Mucosa of rectum (tissue), 2 donors: ENCODE measurements at regions not wholly inside any gene's neighbourhood (a gene's known extent, or its start where the extent isn't known, plus 50 kb on each side); places are given as distances from the start of the nearest gene placed in this dataset.
"Not testable (repeated sequence)": the region's sequence is repeated elsewhere in the genome, so short reads cannot be mapped to it uniquely, and the experiment has no call there.

Source experiments
- H3K27ac ChIP-seq, 2 donors: one replicate each; pipeline ENCODE4 v1.7.0; 2013; ENCODE audit warnings: inconsistent platforms in 2 of 2, low read depth in 2 of 2, low read length in 2 of 2
- H3K27me3 ChIP-seq, 2 donors: one replicate each; pipeline ENCODE4 v1.7.0; 2013; ENCODE audit warnings: low read length in 2 of 2; ENCODE audit not compliant: control insufficient read depth in 2 of 2, insufficient read depth in 2 of 2
- H3K36me3 ChIP-seq, 2 donors: one replicate each; pipeline ENCODE4 v1.7.0; 2013; ENCODE audit warnings: low read length in 2 of 2; ENCODE audit not compliant: control insufficient read depth in 2 of 2, insufficient read depth in 2 of 2
- H3K4me1 ChIP-seq, 2 donors: one replicate each; pipeline ENCODE4 v1.7.0; 2013; ENCODE audit warnings: low read length in 2 of 2, mild to moderate bottlenecking in 1 of 2; ENCODE audit not compliant: control insufficient read depth in 2 of 2, insufficient read depth in 2 of 2
- H3K4me3 ChIP-seq, 2 donors: one replicate each; pipeline ENCODE4 v1.7.0; 2013; ENCODE audit warnings: low read length in 2 of 2
- H3K9ac ChIP-seq, 2 donors: one replicate each; pipeline ENCODE4 v1.7.0; 2013; ENCODE audit warnings: low read length in 2 of 2, low read depth in 1 of 2, mild to moderate bottlenecking in 1 of 2
- H3K9me3 ChIP-seq, 2 donors: one replicate each; pipeline ENCODE4 v1.7.0; 2013; ENCODE audit warnings: low read length in 2 of 2; ENCODE audit not compliant: control insufficient read depth in 2 of 2
- donor health status: healthy.
- donor health status: Normal muscosa, but diverticular disease.

GRCh38 chr2:87198422-87198821, 176.8 kb upstream of the PLGLB1 start:
- H3K9ac ChIP-seq, H3K4me3 ChIP-seq, H3K36me3 ChIP-seq, H3K4me1 ChIP-seq, H3K27me3 ChIP-seq, H3K9me3 ChIP-seq, H3K27ac ChIP-seq: not testable (repeated sequence)

- H3K4me3 ChIP-seq, H3K4me1 ChIP-seq, H3K36me3 ChIP-seq, H3K27me3 ChIP-seq, H3K9me3 ChIP-seq, H3K9ac ChIP-seq, H3K27ac ChIP-seq: not testable (repeated sequence)
Observed at GRCh38 chr2:87199228-87199627, 177.6 kb upstream of the PLGLB1 start.

GRCh38 chr2:87204569-87205147, 183.0 kb upstream of the PLGLB1 start:
- not testable (repeated sequence) for H3K9me3 ChIP-seq, H3K4me1 ChIP-seq, H3K36me3 ChIP-seq, H3K9ac ChIP-seq, H3K27me3 ChIP-seq, H3K27ac ChIP-seq, H3K4me3 ChIP-seq

DNA sequence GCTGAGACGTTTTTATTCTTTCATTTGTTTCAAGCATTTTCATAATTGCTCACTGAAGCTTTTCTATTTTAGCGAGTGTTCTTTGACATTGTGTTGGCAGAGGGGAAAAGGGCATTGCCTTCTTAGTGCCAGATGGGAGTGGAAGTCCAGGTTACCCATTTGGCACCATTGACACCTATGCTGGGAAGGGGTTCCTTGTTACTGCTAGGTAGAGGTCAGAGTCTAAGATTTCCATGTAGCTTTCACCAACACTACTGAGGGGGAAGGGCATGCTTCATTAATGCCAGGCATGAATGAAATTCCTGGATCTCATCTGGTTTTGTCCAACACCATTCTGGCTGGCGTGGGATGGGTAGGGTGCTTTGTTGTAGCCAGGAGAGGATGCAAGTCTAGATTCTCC, 191.3 kb upstream of the PLGLB1 start:
- not testable (repeated sequence) for H3K27me3 ChIP-seq, H3K9me3 ChIP-seq, H3K4me3 ChIP-seq, H3K36me3 ChIP-seq, H3K4me1 ChIP-seq, H3K9ac ChIP-seq, H3K27ac ChIP-seq

- H3K9ac ChIP-seq, H3K4me3 ChIP-seq, H3K4me1 ChIP-seq, H3K36me3 ChIP-seq, H3K27ac ChIP-seq, H3K27me3 ChIP-seq, H3K9me3 ChIP-seq: not testable (repeated sequence)
Observed at GRCh38 chr2:87217005-87217404, 195.4 kb upstream of the PLGLB1 start.

GRCh38 chr2:87217741-87218410, 196.2 kb upstream of the PLGLB1 start:
- H3K36me3 ChIP-seq, H3K9ac ChIP-seq: not testable (repeated sequence)

GRCh38 chr2:87220651-87221050, 199.0 kb upstream of the PLGLB1 start:
- not testable (repeated sequence) for H3K27ac ChIP-seq, H3K27me3 ChIP-seq, H3K9ac ChIP-seq, H3K9me3 ChIP-seq, H3K4me3 ChIP-seq, H3K4me1 ChIP-seq, H3K36me3 ChIP-seq

More at GRCh38 chr2:87217741-87218410, 196.2 kb upstream of the PLGLB1 start:
- H3K4me1 ChIP-seq, H3K9me3 ChIP-seq, H3K4me3 ChIP-seq, H3K27me3 ChIP-seq, H3K27ac ChIP-seq: not testable (repeated sequence)

DNA sequence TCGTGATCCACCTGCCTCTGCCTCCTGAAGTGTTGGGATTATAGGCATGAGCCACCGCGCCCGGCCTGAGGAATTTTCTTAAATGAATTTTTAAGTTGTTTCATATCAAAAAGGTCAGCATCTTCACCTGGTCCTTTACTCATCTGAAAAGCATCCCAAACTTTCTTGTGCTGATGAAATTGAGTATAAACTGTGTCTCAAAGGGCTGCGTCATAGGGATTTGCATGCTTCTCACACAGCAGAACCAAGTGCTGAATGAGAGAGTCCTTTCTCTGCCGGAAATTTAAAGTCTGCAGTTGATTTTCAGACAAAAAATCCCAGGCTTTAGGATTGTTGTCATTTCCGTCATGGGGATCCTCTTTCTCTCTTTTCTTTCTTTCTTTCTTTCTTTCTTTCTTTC, 200.5 kb upstream of the PLGLB1 start:
- H3K27ac ChIP-seq, H3K9ac ChIP-seq, H3K9me3 ChIP-seq, H3K4me3 ChIP-seq, H3K27me3 ChIP-seq, H3K4me1 ChIP-seq, H3K36me3 ChIP-seq: not testable (repeated sequence)

DNA sequence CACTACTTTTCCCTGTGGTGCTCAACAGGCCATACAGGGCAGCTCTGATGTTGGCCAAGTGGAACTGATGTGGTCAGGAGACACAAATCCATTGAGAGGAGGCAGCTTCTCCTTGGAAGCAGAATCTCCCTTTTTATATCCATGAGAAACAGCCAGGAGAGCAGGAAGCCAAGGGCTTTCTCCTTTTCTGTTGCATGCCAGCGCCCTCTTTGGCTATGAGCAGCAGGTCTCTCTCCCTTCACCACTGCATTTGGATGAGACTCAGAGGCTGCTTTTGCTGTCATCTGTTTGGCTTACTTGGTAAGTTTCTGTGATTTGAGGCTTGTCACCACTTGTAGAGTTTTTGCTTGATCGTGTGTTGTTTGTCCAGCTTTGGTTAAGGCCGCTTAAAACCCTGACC, 202.2 kb upstream of the PLGLB1 start:
- H3K4me1 ChIP-seq, H3K4me3 ChIP-seq, H3K27me3 ChIP-seq, H3K9me3 ChIP-seq, H3K36me3 ChIP-seq, H3K9ac ChIP-seq, H3K27ac ChIP-seq: not testable (repeated sequence)

DNA sequence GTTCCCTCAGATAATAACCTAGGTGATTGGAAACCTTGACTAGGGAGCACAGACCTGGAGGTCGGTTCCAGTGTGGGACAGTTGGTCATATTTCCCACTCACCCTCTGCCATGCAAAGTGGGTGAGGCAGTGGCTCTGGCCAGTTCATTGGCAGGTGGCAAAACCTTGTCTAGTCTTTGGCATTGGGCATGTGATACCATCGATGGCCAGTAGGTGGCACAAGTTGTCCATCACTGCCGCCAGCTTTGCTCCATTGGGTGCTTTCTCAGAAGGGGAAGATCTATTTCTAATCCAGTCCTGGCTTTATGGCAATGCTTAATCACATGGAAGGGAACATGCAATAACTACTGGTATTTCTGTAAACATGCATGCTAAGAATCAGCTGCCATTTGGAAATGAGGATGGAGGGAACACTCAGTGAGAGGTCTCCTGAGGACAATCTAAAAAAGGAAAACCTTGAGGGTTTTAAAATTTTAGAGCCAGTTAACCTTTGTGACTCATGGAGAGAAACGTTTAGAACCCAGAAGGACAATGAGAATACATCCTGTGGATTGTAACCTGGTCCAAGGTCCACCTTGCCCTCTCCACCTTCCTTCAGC, 207.5 kb upstream of the PLGLB1 start:
- not testable (repeated sequence) for H3K4me1 ChIP-seq, H3K27ac ChIP-seq, H3K9me3 ChIP-seq, H3K27me3 ChIP-seq, H3K4me3 ChIP-seq, H3K36me3 ChIP-seq, H3K9ac ChIP-seq
